Glutamatergic neuron (in vitro differentiated cells): ENCODE measurements at regions not wholly inside any gene's neighbourhood (a gene's known extent, or its start where the extent isn't known, plus 50 kb on each side); places are given as distances from the start of the nearest gene placed in this dataset.

Experiments
- DNase-seq: peaks from one replicate; pipeline ENCODE4 v3.0.0; 2022
- H3K27ac Mint-ChIP-seq: one replicate; pipeline ENCODE4 v1.8.0; 2020; ENCODE audit warnings: mild to moderate bottlenecking, mixed read lengths, inconsistent platforms; ENCODE audit not compliant: unreplicated experiment
- H3K27me3 Mint-ChIP-seq: one replicate; pipeline ENCODE4 v1.8.0; 2020; ENCODE audit warnings: mild to moderate bottlenecking, moderate library complexity, mixed read lengths, inconsistent platforms; ENCODE audit not compliant: unreplicated experiment
- H3K36me3 Mint-ChIP-seq: one replicate; pipeline ENCODE4 v1.8.0; 2020; ENCODE audit warnings: mild to moderate bottlenecking, mixed read lengths, inconsistent platforms; ENCODE audit not compliant: unreplicated experiment
- H3K4me1 Mint-ChIP-seq: one replicate; pipeline ENCODE4 v1.8.0; 2020; ENCODE audit warnings: mild to moderate bottlenecking, low read depth, mixed read lengths, inconsistent platforms; ENCODE audit not compliant: unreplicated experiment
- H3K4me3 Mint-ChIP-seq: one replicate; pipeline ENCODE4 v1.8.0; 2020; ENCODE audit warnings: mild to moderate bottlenecking, mixed read lengths, inconsistent platforms; ENCODE audit not compliant: unreplicated experiment
- H3K9me3 Mint-ChIP-seq: one replicate; pipeline ENCODE4 v1.8.0; 2020; ENCODE audit warnings: mild to moderate bottlenecking, moderate library complexity, mixed read lengths, inconsistent platforms; ENCODE audit not compliant: unreplicated experiment
- CTCF ChIP-seq: fragments of 200-600 bp; sonication (generic); IDR thresholded peaks from one replicate; pipeline ENCODE4 v1.5.0; 2021; ENCODE audit not compliant: partially characterized antibody, unreplicated experiment

- Mint-ChIP-seq H3K9me3 (no peaks in the 10 kb centered on the region), H3K27ac (no peak overlapping the region), H3K4me3 (no peak overlapping the region), H3K27me3 (peaks cover 2% of the 10 kb centered on the region), H3K36me3 (no peaks in the 10 kb centered on the region), H3K4me1 (no peaks in the 10 kb centered on the region)
- no peak for TF ChIP-seq CTCF
- no peak for DNase-seq
Observed at GRCh38 chr9:1219284-1219683, 169.1 kb downstream of the DMRT2 start.

GRCh38 chr9:1221298-1221697 lies 171.1 kb downstream of the DMRT2 start:
- no peak for DNase-seq
- H3K36me3 Mint-ChIP-seq = no peaks in the 10 kb centered on the region
- no peak overlapping the region for H3K27ac Mint-ChIP-seq
- no peaks in the 10 kb centered on the region for H3K9me3 Mint-ChIP-seq
- H3K4me1 Mint-ChIP-seq = no peaks in the 10 kb centered on the region
- no peak for TF ChIP-seq CTCF
- H3K4me3 Mint-ChIP-seq = no peak overlapping the region
- H3K27me3 Mint-ChIP-seq = peaks cover 2% of the 10 kb centered on the region

- no peaks in the 10 kb centered on the region for H3K9me3 Mint-ChIP-seq
- TF ChIP-seq CTCF = no peak
- H3K4me3 Mint-ChIP-seq = no peak overlapping the region
- no peaks in the 10 kb centered on the region for H3K4me1 Mint-ChIP-seq
- no peak for DNase-seq
- no peaks in the 10 kb centered on the region for H3K36me3 Mint-ChIP-seq
- H3K27ac Mint-ChIP-seq = no peak overlapping the region
- no peaks in the 10 kb centered on the region for H3K27me3 Mint-ChIP-seq
Observed at GRCh38 chr9:1222511-1222910, 172.4 kb downstream of the DMRT2 start.

- Mint-ChIP-seq H3K4me3 (no peak overlapping the region), H3K27ac (no peak overlapping the region), H3K36me3 (no peaks in the 10 kb centered on the region), H3K27me3 (no peaks in the 10 kb centered on the region), H3K4me1 (no peaks in the 10 kb centered on the region), H3K9me3 (peaks cover 1% of the 10 kb centered on the region)
- no peak for DNase-seq
- no peak for TF ChIP-seq CTCF
Observed at GRCh38 chr9:1231998-1232919, 182.1 kb downstream of the DMRT2 start.

- H3K4me1 Mint-ChIP-seq = no peaks in the 10 kb centered on the region
- TF ChIP-seq CTCF = no peak
Observed at GRCh38 chr9:1233568-1233967, 183.4 kb downstream of the DMRT2 start.

More at GRCh38 chr9:1233568-1233967, 183.4 kb downstream of the DMRT2 start:
- Mint-ChIP-seq H3K36me3 (no peaks in the 10 kb centered on the region), H3K9me3 (peaks cover 1% of the 10 kb centered on the region), H3K27ac (no peak overlapping the region), H3K4me3 (no peak overlapping the region), H3K27me3 (no peaks in the 10 kb centered on the region)
- DNase-seq = no peak
